ENCODE measurements at regions not wholly inside any gene's neighbourhood (a gene's known extent, or its start where the extent isn't known, plus 50 kb on each side); places are given as distances from the start of the nearest gene placed in this dataset.
"Not testable (repeated sequence)": the region's sequence is repeated elsewhere in the genome, so short reads cannot be mapped to it uniquely, and the experiment has no call there.

DNA sequence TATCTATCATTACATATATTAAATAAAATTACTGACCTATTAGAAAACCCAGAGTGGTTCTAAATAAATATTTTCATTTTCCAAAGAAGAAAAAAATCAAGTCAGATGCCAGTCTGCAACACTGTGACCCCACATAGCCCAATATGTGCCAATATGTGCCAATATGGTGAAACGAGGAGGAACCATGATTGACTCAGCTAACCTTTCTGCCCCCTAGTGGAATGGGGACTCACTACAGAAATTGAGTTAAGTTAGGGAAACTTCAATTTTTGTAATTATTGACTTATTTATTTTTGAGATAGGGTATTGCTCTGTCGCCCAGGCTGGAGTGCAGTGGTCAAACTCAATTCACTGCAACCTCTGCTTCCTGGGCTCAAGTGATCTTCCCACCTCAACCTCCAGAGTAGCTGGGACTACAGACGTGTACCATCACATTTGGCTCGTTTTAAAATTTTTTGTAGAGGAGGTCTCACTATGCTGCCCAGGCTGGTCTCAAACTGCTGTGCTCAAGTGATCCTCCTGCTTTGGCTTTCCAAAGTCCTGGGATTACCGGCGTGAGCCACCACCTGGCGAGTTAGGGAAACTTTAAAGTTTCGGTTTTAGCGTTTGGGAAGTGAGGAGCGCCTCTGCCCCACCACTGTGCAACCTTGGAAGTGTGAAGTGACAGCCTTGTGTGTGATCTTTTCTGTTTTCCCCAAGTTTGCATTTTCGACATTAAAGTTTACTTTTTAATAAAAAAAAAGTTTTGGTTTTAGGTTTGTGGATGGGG lies 116.8 kb upstream of the SHISA3 start:
- Mint-ChIP-seq H3K4me3 (no peak overlapping the region), H3K9me3 (no peaks in the 10 kb centered on the region), H3K27me3 (ENCODE audit: low read depth, poor library complexity) (peaks cover 10% of the 10 kb centered on the region), H3K27ac (no peak overlapping the region), H3K4me1 (peaks cover 10% of the 10 kb centered on the region), H3K36me3 (ENCODE audit: low read depth) (no peaks in the 10 kb centered on the region)
- peak; percentile 15 for DNase-seq
- TF ChIP-seq, protein P1, sequence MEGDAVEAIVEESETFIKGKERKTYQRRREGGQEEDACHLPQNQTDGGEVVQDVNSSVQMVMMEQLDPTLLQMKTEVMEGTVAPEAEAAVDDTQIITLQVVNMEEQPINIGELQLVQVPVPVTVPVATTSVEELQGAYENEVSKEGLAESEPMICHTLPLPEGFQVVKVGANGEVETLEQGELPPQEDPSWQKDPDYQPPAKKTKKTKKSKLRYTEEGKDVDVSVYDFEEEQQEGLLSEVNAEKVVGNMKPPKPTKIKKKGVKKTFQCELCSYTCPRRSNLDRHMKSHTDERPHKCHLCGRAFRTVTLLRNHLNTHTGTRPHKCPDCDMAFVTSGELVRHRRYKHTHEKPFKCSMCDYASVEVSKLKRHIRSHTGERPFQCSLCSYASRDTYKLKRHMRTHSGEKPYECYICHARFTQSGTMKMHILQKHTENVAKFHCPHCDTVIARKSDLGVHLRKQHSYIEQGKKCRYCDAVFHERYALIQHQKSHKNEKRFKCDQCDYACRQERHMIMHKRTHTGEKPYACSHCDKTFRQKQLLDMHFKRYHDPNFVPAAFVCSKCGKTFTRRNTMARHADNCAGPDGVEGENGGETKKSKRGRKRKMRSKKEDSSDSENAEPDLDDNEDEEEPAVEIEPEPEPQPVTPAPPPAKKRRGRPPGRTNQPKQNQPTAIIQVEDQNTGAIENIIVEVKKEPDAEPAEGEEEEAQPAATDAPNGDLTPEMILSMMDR (IDR thresholded peaks at IDR 0.05) = peak; percentile 58

DNA sequence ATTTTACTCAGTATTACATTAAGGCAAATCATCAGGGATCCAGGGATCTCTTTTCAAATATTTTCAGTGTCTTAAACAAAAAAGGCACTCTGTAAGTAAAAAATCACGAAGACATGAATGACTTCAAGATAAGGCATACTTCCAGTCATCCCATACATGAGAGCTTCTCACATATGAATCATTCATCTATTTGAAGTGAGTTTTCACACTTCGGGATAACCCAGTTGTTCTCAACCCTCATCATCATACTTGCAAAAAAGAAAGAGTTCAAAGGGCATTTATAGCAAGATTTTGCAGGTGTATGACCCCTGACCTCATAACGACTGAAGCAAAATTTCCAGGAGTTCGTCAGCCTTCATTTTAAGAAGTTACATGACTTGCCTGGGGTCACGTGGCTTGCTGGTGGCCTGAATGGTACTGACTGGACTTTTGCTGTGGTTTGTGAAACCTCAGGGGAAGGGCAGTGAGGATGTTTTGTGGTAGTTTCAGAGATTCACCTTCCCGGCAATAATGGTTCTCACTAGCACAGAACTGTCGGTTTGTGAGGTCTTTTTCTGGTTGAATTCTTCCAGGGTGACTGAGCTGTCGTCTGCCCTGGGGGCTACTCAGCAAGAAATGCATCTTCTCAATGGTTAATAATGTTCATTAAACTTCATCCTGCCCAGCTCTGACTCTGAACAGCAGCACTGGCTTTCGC lies 115.8 kb upstream of the SHISA3 start:
- Mint-ChIP-seq H3K4me3 (peak overlapping the region; percentile 29), H3K27me3 (ENCODE audit: low read depth, poor library complexity) (peaks cover 13% of the 10 kb centered on the region), H3K9me3 (no peaks in the 10 kb centered on the region), H3K27ac (no peak overlapping the region), H3K4me1 (peaks cover 10% of the 10 kb centered on the region), H3K36me3 (ENCODE audit: low read depth) (no peaks in the 10 kb centered on the region)
- TF ChIP-seq, protein P1 (IDR thresholded peaks at IDR 0.05) = no peak
- no peak for DNase-seq

DNA sequence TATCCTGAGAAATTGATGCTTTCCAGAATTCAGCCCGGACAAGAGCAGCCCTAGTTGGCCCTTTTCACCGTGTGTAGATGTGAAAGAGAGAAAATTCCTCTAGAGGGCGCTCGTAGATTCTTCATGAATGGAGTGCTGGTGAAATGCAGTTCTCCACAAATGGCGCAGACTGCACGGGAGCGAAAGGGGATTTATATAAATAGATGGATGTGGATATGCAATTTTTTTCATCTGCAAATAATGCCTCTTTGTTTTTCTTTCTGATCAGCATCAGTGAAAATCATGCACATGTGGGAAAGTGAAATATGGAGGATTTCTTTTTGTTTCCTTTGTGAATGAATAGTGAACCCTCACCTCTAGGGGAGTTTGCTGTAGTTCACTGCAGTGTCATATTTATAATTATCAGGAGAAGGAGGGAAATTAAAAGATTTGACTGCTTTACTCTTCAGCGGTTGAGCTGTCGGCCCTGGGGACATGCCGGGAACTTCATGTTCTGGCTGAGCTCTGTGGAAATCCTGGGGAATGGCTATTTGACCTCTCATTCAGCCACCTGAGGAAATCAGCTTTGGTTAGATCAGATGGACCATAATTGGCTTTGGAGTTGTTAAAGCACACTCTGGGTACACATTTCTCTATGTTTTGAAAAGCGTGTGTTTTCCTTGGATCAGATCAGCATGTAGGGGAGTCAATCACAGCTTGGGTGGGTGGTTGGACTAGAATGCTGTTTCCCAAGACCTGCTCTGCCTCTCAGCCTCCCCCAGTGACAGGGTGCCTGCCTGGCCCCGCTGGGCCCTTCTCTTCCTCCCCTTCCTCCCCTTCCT lies 115.0 kb upstream of the SHISA3 start:
- Mint-ChIP-seq H3K27me3 (ENCODE audit: low read depth, poor library complexity) (peaks cover 13% of the 10 kb centered on the region), H3K36me3 (ENCODE audit: low read depth) (no peaks in the 10 kb centered on the region), H3K4me3 (peak overlapping the region; percentile 29), H3K9me3 (no peaks in the 10 kb centered on the region), H3K27ac (no peak overlapping the region), H3K4me1 (peaks cover 10% of the 10 kb centered on the region)
- DNase-seq = peak; percentile 58
- TF ChIP-seq, protein P1 (IDR thresholded peaks at IDR 0.05) = peak; percentile 78

DNA sequence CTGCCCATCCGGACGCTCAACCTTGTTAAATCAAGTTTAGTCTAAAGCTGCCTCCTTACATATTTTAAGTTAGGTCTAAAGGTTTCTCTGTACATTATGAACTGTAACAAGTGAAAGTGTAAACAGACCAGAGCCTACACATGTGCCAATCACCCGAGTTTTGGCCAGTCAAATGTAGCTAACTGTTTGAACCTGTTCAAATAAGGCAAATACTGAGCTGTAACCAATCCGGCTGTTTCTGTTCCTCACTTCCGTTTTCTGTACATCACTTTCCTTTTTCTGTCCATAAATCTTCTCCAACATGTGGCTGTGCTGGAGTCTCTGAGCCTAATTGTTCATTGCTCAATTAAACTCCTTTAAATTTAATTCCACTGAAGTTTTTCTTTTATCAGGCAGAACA lies 113.3 kb upstream of the SHISA3 start:
- TF ChIP-seq, protein P1 (IDR thresholded peaks at IDR 0.05) = no peak
- Mint-ChIP-seq H3K27ac (no peak overlapping the region), H3K27me3 (ENCODE audit: low read depth, poor library complexity) (peaks cover 15% of the 10 kb centered on the region), H3K4me1 (peaks cover 10% of the 10 kb centered on the region), H3K9me3 (no peaks in the 10 kb centered on the region), H3K36me3 (ENCODE audit: low read depth) (no peaks in the 10 kb centered on the region), H3K4me3 (no peak overlapping the region)
- no peak for DNase-seq

DNA sequence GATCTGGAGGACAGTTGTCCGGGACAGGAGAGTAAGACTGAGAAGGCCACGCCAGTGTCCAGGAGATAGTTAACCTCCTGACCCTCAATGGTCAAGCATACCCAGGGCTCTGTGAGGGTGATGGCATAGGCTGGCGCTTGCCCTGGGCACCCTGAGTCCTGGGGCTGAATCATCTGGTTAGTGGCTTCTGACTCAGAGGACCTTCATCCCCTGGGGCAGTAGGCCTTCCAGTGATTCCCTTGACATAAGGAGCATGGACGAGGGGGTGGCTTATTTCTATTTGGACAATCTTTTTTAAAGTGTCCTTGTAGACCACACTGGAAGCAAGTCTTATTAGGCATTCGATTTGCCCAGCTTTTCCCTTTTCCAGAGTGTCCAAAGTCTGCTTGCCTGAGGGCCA lies 108.4 kb upstream of the SHISA3 start:
- not testable (repeated sequence) for H3K4me1 Mint-ChIP-seq; H3K27ac Mint-ChIP-seq; DNase-seq; H3K9me3 Mint-ChIP-seq; H3K36me3 Mint-ChIP-seq (ENCODE audit: low read depth); H3K4me3 Mint-ChIP-seq; H3K27me3 Mint-ChIP-seq (ENCODE audit: low read depth, poor library complexity)

DNA sequence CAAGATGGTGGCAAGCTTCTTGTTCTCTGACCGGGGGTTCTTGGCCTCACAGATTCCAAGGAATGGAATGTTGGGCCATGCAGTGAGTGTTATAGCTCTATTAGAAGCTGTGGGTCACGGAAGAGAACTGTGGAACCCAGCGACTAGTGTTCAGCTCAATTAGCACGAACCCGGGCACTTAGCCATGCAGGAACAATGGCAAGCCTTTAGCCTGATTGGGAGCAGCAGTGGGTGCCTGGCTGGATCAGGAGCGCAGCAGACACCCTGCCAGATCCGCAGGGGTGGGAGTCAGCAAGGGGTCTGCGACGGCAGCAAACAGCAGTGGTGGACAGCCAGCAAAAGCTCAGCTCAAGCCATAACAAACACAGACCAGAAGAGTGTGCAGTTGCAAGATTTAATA lies 105.1 kb upstream of the SHISA3 start:
- H3K4me1 Mint-ChIP-seq; H3K4me3 Mint-ChIP-seq; H3K36me3 Mint-ChIP-seq (ENCODE audit: low read depth): not testable (repeated sequence)

More for the DNA sequence above, 105.1 kb upstream of the SHISA3 start:
- H3K27ac Mint-ChIP-seq = peak overlapping the region; percentile 28
- H3K9me3 Mint-ChIP-seq; H3K27me3 Mint-ChIP-seq (ENCODE audit: low read depth, poor library complexity); DNase-seq: not testable (repeated sequence)

Measured in nephron progenitor cell (in vitro differentiated cells).